ENCODE measurements at regions not wholly inside any gene's neighbourhood (a gene's known extent, or its start where the extent isn't known, plus 50 kb on each side); places are given as distances from the start of the nearest gene placed in this dataset.

DNA sequence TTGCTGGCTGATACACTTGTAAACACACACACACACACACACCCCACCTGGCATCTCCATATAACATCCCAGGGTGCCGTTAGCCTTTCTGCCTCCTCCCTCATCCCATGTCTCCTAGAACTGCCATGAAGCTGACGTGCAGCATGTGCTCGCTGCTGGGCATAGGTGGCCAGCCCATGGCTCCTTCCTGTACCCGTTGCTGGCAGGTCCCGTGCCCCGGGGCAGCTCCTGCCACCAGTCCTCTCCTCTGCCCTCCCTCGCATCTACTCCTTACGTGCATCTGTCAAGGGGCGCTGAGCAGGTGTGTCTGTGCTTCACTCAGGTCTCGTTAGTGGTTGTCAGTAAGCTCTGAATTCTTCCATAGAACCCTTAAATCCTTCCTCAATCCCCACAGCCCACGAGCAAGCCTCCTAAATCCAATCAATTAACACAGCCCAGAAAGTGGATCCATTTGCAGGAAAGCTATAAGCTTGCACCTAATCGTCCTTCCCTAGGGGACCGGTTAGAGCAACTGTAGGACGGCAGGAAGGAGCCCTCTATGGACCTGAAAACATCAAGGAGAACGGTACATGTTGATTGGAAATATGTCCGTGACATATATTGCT lies 218.1 kb upstream of the FOXF1 start:
- no peak for DNase-seq (ENCODE audit: low read depth, low spot score)

DNA sequence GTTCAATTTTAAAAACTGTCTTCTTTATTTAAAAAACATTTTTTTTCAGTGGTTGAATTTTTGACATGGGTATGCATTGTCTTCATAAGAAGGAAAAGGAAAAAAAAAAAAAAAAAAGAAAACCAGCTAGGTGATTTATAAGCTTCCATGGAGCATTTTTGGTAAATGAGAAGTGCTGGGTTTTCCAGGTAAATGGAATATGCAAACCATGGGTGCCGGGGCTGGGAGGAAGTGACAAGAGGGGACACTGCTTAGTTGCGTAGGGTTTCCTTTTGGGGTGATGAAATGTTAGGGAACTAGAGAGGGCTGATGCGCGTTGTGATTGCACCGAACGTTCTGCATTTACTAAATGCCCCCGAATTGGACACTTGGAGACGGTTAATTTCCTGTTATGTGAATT lies 217.4 kb upstream of the FOXF1 start:
- DNase-seq (ENCODE audit: low read depth, low spot score) = no peak

DNA sequence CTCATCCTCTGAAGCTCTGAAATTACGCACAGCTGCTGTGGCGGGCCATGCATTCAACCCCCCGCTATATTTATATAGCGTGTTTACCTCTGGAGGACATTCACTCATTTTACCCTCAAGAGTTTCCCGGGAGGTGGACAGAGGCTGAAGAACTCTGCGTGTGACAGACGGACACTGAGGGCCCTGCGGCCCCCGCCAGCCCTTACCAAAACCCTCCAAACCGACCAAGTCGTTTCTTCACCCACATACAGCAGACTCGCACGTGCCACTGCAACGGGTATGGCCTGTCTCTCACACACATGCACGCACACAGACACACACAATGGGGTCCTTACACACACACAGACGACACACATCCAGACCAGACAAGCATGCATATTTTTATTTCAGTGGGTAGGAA lies 216.4 kb upstream of the FOXF1 start:
- DNase-seq (ENCODE audit: low read depth, low spot score) = no peak

DNA sequence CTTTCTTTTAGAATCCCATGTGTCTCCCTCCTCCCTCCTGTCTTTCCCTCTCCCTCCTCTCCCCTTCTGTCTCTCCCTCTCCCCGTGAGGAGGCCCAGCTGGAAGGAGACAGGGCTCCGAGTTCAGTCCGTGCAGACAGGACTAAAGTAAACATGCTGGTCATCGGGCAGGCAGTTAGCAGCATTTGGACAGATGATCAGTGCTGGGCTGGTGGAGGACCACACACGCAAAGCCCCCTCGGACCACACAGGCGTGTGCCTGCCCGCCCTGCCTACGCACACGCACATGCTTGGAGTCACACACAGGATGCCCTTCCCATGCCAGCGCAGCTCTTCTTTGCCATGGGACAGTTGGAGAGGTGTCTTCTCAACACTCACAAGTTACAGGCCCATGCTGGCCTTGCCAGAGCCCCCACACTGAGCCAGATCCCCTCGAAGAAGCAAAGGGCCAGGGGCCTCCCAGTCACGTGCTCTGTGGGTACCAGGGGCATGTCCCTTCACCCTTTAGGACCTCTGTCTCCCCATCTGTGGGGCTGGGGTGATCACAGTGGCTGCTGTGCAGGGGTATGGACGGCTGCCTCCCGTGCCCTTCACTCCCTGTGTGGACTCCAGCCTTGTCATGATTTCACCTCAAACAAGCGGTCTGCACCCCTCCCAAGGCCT lies 215.7 kb upstream of the FOXF1 start:
- no peak for DNase-seq (ENCODE audit: low read depth, low spot score)

DNA sequence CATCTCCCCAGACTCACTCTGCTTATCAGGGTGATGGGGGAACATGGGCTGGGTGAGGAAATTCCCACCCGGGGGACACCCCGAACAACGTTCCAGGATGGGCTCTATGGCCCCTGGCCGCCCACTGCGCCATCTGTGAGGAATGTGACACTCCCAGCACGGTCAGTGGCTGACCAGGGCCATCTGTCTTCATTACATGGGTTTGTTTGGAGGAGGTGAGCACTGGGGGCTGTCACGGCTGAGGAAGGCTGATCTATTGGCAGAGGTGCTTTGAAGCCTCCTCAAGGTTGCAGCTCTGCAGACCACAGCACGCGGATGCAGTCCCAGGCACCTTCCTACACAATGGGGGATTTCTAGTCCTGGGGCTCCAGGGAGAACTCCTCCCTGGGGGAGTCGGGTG lies 214.1 kb upstream of the FOXF1 start:
- peak; percentile 52 for DNase-seq (ENCODE audit: low read depth, low spot score)

DNA sequence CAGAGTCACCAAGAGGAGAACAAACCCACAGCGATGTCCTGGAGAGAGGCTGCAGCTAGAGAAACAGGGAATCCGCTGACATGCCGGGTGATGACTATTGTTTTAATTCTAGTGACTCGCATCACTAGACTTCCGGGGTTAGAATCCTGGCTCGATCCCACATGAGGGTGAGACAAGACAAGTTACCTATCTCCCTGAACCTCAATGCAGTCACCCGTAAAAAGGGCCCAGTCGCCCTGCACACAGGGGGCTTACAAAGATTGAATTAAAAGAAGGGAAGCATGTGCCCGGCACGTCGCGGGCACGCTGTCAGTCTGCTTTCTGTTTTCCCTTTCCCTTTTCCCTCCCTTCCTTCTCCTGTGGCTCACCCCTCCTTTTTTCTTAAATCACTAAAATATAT lies 212.9 kb upstream of the FOXF1 start:
- no peak for DNase-seq (ENCODE audit: low read depth, low spot score)

DNA sequence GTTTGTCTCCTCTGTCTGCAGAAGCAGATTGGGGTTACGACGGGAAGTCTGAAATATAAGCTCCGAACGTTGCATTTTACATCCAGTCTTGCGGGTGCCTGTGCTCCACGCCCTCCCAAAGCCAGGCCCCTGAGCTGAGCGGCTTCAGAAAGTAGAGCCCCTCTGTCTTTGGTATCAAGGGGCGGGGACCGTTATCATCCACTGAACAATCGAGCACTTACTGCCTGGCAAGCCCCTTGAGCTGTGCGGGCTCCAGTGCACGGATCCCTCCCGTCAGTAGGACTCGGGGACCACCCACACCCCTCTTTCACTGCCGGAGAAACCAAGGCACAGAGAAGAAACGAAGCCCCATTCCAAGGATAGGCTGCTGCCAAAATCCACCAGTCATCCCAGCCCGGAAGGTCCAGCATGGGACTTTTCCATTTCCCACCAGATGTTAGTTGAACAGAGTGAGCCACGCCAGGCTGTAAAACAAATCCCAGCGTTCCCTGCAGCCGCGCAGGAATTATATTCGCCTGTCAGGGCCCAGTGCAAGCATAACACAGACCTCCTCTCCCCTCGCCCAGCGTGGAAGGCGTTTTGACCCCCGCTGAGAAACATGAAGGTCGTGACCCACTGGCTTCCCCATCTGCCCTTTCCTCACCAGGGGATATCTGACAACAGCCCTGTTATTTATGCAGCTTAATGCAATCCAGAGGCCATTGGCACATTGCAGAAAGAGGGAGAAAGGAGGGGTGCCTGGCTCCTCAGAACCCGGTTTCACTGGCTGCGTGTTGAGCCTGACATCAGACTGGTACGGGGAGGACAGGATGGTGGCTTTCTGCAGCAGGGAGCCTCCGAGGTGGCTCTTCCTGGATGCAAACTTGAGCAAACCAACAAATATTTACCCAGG lies 212.2 kb upstream of the FOXF1 start:
- DNase-seq (ENCODE audit: low read depth, low spot score) = peak; percentile 61

DNA sequence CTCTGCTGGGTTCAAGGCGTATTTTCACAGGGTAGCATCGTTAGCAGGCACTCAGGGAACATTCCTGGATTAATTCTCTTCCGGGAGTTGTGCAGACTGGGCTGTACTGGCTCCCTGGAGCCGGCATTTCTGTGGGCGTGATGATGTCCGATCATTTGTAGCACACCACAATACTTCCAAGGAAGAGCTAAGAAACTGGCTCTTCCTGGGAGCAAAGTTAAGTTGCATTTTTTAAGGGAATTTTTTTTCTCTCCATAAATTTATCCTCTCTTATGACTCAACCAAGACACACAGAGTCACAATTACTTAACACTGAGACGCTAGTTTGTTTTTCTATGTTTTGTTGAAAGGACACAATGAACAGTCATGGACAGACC lies 211.6 kb upstream of the FOXF1 start:
- DNase-seq (ENCODE audit: low read depth, low spot score) = peak; percentile 65

DNA sequence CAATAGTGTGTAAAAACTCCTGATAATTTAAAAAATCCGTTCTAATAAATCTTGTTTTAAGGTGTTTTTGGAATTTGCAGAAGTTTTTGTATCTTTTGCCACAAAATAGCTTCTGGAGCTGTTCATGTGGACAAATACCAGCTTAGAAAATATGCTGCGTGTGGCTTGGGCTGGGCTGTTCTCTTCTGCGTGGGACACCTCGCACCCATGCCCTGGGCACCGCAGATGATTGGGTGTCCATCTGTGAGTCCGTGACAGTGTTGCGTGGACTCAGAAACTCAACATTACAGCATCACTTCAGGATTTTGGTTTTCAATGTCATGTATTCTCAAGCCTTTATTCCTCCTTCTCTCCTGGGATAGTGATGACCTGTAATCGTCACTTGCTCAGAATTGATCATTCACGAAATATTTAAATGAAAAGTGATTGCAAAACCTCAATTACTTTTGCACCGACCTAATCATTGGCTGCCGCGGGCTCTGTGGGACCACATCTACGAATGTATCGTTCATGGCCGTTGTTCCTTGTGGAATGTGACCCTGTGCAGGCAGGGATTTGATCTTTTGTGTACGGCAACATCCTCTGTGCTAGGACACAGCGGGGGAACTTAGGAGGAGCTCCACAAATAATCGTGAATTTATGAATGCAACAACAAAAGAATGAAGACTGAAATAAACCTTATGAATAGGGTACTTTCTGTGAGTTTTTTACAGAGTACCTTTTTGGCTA lies 210.3 kb upstream of the FOXF1 start:
- no peak for DNase-seq (ENCODE audit: low read depth, low spot score)

DNA sequence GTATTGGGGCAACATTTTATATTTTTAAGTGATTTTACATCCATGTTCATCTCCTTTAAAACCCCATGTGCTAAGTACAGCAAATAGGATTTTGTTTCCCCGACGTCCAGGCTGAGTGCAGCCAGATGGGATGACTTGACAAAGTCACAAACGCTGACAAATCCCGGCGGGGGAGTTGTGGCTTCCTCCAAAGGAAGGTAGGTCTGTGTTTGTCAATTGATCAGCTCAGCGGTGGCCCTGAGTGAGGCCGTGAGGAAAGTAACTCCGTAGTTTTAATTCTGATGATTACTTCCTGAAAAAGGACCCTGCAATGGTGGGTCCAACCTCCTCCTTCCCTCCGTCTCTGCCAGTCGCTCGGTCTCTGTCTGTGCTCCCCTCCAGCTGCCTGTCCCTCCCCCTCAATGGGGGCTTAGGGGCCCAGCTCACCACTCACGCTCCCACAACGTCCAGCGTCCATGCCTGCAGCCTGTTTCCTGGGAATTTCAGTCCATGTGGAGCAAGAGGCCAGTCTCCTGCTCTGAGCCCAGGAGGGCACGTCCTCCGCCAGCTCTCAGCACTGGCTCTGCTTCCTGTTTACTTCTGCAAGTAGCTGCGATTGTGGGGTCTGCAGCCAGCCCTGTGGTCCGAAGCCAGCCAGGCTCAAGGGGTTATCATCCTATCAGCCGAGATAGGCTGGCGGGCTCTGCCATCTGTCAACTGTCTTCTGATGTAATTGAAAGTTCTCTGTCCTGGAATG lies 209.4 kb upstream of the FOXF1 start:
- DNase-seq (ENCODE audit: low read depth, low spot score) = peak; percentile 92

DNA sequence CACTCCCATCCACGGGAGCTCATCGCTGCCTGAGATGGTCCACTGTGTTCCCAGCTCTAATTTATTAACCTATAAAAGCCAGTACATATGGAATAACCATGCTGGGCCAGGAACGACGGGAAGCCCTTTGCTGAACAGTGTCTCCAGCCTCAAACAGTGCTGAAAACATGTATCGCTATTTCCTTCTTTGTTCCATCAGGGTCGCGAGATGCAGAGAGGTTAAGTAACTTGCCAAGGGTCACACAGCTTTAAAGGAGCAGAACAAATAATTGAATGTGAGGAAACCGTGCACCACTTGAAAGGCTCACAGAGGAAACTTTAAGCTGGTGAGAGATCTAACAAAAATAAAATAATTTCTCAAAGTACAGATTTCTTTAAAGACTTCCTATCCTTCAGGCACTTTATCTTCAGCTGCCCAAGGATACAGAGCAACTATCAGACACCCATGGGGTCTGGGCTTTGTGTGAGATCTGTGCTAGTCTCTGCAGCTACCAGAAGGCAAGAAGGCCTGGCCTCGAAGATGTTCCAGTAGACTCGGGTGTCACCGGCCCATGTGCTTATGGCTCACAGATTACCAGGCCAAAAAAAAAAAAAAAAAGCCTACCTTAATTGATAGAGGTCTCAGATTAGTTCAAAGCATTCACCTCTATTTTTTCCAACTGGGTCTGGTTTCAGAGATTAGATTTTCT lies 207.8 kb upstream of the FOXF1 start:
- no peak for DNase-seq (ENCODE audit: low read depth, low spot score)

DNA sequence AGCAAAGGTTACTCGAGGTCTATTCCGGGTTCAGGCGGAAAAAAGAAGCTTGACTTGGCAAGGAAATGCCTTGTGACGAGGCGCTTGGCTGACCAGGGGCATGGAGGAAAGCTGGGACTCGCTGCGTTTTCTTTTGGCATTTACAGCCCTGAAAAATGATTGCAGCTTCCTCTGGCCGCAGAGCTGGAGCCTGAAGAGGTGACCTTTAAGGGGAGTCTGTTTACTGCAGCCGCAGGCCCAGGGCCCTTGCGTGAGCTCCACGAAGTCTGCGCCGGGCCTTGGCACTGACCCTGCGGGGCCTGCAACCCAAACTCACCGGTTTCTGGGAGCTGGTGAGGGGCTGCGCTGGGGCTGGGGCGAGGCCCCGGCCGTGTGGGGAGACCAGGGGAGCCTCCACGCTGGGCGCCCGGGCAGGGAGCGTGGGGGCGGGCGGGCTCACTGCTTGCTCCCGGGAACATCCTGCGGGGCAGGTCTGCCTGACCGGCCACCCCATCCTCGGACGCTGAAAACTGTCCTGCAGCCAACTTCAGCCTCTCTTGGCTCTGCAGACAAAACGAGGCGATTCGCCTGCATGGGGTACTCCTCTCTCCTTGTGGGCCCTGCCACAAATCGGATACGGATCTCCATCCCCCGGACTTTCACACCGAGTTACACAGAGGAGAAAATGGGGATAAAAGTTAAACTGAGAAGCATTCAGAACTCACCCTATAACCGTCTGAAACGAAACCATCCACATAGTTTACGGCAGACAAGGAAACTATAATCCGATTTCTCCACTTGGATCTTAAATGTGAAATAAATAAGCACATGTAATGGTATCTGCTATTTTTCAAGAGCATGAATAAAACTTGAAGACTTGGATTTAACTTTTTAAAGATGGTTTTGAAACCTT lies 206.3 kb upstream of the FOXF1 start:
- no peak for DNase-seq (ENCODE audit: low read depth, low spot score)

DNA sequence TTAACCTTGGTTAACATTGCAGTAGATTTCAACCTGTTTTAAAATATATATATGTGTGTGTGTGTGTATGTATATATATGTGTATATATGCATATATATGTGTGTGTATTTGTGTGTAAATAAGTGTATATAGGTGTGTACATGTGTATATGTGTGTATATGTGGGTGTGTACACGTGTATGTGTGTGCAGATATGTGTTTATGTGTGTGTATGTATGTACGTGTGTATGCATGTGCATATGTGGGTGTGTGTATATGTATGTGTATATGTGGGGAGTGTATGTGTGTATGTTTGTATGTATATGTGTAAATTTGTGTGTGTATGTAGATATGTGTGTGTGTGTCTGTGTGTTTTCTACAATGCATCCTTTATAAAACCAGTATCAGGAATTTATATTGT lies 205.5 kb upstream of the FOXF1 start:
- no peak for DNase-seq (ENCODE audit: low read depth, low spot score)

DNA sequence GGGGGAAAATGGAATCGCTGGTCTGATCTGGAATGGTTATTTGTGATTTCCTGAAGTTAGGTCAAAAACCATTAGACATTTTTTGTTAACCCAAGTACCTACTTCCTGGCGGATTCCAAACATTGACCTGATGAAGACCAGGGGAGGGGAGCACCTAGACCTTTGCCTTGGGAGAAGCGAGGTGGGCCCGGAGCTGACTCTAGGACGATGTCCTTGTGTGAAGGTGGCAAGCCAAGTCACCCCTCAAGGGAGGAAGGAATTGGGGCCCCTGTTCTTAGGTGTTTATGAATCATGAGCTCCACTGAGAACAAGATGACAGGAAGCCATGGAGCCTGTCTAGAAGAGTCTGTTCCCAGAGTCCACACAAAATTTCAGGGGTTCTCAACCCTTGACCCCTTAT lies 204.9 kb upstream of the FOXF1 start:
- no peak for DNase-seq (ENCODE audit: low read depth, low spot score)

DNA sequence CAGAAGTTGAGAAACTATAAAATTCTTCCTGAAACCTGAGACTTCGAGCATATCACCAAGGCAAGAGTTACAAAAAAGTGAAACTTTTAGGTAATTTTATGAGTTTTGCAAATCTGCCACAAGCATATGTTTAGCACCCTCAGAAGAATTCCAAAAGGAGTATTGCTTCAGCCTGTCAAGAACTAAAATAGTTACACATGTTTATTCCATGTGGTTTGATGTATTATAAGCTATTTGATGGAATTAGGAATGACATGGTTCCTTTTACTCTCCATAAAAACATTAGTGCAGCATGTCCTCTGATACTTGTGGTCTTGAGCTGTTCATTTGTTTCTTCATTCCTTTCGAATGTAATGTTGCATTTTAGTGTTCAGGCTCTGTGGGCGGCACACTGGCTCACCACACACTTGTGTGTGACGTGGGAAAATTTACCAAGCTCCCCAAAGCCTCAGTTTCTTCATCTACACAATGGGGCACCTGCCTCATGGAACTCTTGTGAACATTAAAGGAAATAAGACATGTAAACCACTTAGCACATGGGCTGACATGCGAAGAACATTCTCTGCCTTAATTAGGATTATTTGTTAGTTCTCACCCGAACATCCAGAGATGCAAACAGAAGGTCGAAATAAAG lies 204.2 kb upstream of the FOXF1 start:
- no peak for DNase-seq (ENCODE audit: low read depth, low spot score)

DNA sequence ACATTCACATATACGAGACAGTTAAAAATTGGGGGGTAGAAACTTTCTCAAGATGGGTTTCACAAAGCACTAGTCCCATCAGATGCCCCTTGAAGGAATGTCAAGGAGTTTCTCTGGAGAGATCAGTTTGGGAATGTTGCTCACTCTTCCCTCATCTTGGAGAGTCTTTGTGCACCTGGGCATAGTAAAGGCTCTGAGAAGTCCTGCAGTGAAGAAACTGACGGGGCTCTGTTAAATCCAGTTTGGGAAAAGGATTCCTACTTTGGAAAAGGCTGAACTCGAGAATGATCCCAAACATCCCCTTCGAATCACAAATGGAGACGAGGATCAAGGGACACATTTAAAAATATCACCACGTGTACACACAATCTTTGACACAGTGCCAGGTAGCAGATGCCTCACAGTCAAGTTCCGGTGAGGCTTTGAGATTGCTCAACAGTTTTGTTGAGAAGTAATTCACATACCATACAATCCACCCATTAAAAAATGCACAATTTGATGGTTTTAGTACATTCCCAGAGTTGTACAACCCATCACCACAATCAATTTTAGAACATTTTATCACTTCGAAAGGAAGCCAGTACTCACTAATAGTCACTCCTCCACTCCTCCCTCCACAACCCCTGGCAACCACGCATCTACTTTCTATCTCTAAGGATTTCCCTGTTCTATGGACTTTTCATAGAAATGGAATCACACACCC lies 203.4 kb upstream of the FOXF1 start:
- no peak for DNase-seq (ENCODE audit: low read depth, low spot score)

DNA sequence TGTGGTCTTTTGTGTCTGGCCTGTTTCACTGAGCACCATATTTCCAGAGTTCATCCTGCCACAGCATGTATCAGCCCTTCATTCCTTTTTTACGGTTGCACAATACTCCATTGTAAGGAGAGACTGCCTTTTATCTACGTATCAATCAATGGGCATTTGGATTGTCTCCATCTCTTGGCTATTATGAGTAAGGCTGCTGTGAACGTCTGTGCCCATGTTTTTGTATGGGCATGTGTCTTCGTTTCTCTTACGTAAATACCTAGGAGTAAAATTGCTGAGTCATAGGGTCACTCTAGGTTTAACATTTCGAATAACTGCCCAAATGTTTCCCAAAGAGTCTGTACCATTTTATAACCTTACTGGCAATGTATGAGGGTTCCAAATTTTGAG lies 202.8 kb upstream of the FOXF1 start:
- no peak for DNase-seq (ENCODE audit: low read depth, low spot score)

DNA sequence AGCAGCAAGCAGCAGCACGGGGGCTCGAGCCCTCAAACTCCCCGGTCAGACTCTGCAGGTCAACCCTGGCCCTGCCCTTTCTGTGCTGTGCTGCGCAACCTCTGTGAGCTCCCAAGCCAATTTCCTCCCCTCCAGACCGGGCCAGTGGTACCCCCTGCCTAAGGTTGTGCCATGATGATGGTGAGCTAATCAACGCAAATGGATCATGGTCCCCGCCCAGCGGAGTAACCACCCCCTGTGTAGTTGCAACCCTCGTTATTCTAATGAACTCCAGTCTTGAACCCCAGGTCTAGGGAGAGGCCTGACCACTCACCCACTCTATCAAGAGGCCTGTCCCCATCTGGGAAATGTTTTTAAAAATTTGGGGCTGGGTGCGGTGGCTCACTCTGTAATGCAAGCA lies 201.8 kb upstream of the FOXF1 start:
- no peak for DNase-seq (ENCODE audit: low read depth, low spot score)

DNA sequence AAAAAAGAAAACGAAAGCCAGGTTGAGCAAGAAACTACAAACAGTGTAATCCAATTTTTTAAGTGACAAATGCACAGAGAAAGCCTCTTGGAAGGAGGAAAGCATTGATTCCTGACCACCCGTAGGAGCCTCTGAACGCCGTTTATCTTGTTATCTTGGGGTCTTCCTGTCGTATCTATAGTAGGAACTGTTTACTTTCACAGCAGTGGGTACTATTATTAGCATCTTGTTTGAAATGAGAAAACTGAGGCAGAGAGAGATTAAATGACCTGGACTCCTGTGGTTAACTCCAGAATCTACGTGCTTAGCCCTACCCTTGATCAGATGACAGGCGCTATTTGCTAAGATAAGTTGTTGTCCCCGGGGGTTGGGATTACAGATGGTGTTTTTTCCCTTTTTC lies 196.7 kb upstream of the FOXF1 start:
- DNase-seq (ENCODE audit: low read depth, low spot score) = no peak
